ENCODE measurements at regions not wholly inside any gene's neighbourhood (a gene's known extent, or its start where the extent isn't known, plus 50 kb on each side); places are given as distances from the start of the nearest gene placed in this dataset.

DNA sequence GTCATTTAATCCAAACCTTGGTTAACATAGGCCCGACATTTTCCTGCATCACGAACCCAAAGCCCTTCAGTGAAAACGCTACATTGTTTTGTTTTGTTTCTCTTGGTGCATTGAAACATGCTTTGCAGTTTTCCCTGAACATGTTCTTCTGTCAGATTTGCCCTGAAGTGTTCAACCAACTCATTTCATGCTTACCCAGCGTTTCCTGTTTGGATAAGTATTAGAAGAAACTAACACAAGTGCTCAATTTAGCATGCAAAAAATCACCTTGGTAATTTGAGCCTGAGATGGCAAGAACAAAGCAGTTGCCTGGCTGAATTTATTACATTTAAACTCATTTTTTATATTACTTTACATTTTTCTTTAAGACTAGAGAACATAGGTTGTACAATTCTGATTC, 160.1 kb upstream of the VCX3A start:
- TF ChIP-seq CTCF (IDR thresholded peaks at IDR 0.05; ENCODE audit: insufficient read depth, low read length) (no peak), SPI1 (IDR thresholded peaks at IDR 0.05; ENCODE audit: borderline replicate concordance, low read depth) (no peak)
